Vagina (tissue), 2 donors: ENCODE measurements at regions not wholly inside any gene's neighbourhood (a gene's known extent, or its start where the extent isn't known, plus 50 kb on each side); places are given as distances from the start of the nearest gene placed in this dataset.

Source experiments
- POLR2A ChIP-seq, 2 donors: fragments of 450-650 bp; IDR thresholded peaks; one replicate each; pipeline ENCODE4 v1.6.1; 2017; ENCODE audit warnings: antibody characterized with exemption in 2 of 2, mild to moderate bottlenecking in 2 of 2, moderate library complexity in 2 of 2
- POLR2AphosphoS5 ChIP-seq, 2 donors: sonication (generic); formaldehyde crosslinking; IDR thresholded peaks; one replicate each; pipeline ENCODE4 v1.9.0; 2017; ENCODE audit warnings: antibody characterized with exemption in 2 of 2, mild to moderate bottlenecking in 2 of 2, low read depth in 1 of 2; ENCODE audit not compliant: insufficient read depth in 1 of 2
- TF ChIP-seq, protein P1 (sequence below), 3 experiments: fragments of 450-650 bp in 2 of 3; fragments of 200-600 bp in 1 of 3; sonication (generic) in 1 of 3; IDR thresholded peaks; one replicate each; pipeline ENCODE4 v1.5.1; 2017 to 2019; ENCODE audit warnings: antibody characterized with exemption in 3 of 3, mild to moderate bottlenecking in 2 of 3, moderate library complexity in 2 of 3

- TF ChIP-seq, protein P1, sequence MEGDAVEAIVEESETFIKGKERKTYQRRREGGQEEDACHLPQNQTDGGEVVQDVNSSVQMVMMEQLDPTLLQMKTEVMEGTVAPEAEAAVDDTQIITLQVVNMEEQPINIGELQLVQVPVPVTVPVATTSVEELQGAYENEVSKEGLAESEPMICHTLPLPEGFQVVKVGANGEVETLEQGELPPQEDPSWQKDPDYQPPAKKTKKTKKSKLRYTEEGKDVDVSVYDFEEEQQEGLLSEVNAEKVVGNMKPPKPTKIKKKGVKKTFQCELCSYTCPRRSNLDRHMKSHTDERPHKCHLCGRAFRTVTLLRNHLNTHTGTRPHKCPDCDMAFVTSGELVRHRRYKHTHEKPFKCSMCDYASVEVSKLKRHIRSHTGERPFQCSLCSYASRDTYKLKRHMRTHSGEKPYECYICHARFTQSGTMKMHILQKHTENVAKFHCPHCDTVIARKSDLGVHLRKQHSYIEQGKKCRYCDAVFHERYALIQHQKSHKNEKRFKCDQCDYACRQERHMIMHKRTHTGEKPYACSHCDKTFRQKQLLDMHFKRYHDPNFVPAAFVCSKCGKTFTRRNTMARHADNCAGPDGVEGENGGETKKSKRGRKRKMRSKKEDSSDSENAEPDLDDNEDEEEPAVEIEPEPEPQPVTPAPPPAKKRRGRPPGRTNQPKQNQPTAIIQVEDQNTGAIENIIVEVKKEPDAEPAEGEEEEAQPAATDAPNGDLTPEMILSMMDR (IDR thresholded peaks at IDR 0.05): no peak
- TF ChIP-seq POLR2AphosphoS5 (IDR thresholded peaks at IDR 0.05; ENCODE audit: insufficient read depth in 1 of 2, low read depth in 1 of 2) (no peak), POLR2A (IDR thresholded peaks at IDR 0.05) (no peak)
Observed at GRCh38 chr7:89994483-89994882, 159.8 kb upstream of the STEAP1 start.
